Uterus (tissue), 2 donors: ENCODE measurements at regions not wholly inside any gene's neighbourhood (a gene's known extent, or its start where the extent isn't known, plus 50 kb on each side); places are given as distances from the start of the nearest gene placed in this dataset.

ENCODE experiments used
- CTCF ChIP-seq, 4 experiments: fragments of 200-600 bp in 2 of 4; fragments of 450-650 bp in 2 of 4; sonication (generic) in 2 of 4; IDR thresholded peaks; one replicate each; pipeline ENCODE4 v1.5.1; 2016 to 2019; ENCODE audit warnings: antibody characterized with exemption in 4 of 4, mild to moderate bottlenecking in 2 of 4, moderate library complexity in 1 of 4
- POLR2A ChIP-seq, 2 donors: fragments of 450-650 bp; IDR thresholded peaks; one replicate each; pipeline ENCODE4 v1.6.1; 2016; ENCODE audit warnings: antibody characterized with exemption in 2 of 2, mild to moderate bottlenecking in 1 of 2, moderate library complexity in 1 of 2

- TF ChIP-seq CTCF (IDR thresholded peaks at IDR 0.05) = no peak
- no peak for TF ChIP-seq POLR2A (IDR thresholded peaks at IDR 0.05)
Observed at GRCh38 chr2:4915357-4915756, 776.8 kb upstream of the SOX11 start.
